ENCODE measurements at regions not wholly inside any gene's neighbourhood (a gene's known extent, or its start where the extent isn't known, plus 50 kb on each side); places are given as distances from the start of the nearest gene placed in this dataset.

- 85% methylated on average over 6 of the region's 6 CpGs for WGBS (ENCODE audit: insufficient coverage)
Observed at GRCh38 chr3:71843071-71843470, 58.1 kb upstream of the PROK2 start.

GRCh38 chr3:71838406-71838805, 53.5 kb upstream of the PROK2 start:
- TF ChIP-seq CTCF (IDR thresholded peaks at IDR 0.05): no peak
- H3K9me3 ChIP-seq (ENCODE audit: control insufficient read depth, insufficient read depth, low read length): no peaks in the 10 kb centered on the region
- no peak overlapping the region for H3K4me3 Mint-ChIP-seq
- peaks cover 9 to 22% of the 10 kb centered on the region in 2 donors for H3K27me3 Mint-ChIP-seq (ENCODE audit: low read depth in 2 of 2)
- H3K4me1 Mint-ChIP-seq: no peaks in the 10 kb centered on the region
- no peaks in the 10 kb centered on the region for H3K4me1 ChIP-seq (ENCODE audit: control insufficient read depth, insufficient read depth, low read length)
- H3K9me3 Mint-ChIP-seq: no peaks in the 10 kb centered on the region
- H3K36me3 Mint-ChIP-seq: no peaks in the 10 kb centered on the region
- DNase-seq: no peak
- H3K4me3 ChIP-seq (ENCODE audit: low read length): no peak overlapping the region
- WGBS (ENCODE audit: insufficient coverage): 100% methylated on average over 1 of the region's 1 CpG
- intact Hi-C loops (cut with micrococcal nuclease): no loop called here
- no peak overlapping the region for H3K27ac ChIP-seq (ENCODE audit: low read length)
- no peak for ATAC-seq
- no peaks in the 10 kb centered on the region for H3K36me3 ChIP-seq (ENCODE audit: control insufficient read depth, insufficient read depth, low read length)
- no peak overlapping the region for H3K27ac Mint-ChIP-seq
- H3K27me3 ChIP-seq (ENCODE audit: control insufficient read depth, insufficient read depth, low read length): no peaks in the 10 kb centered on the region

More at GRCh38 chr3:71843071-71843470, 58.1 kb upstream of the PROK2 start:
- TF ChIP-seq CTCF (IDR thresholded peaks at IDR 0.05): no peak
- Mint-ChIP-seq H3K4me1 (no peaks in the 10 kb centered on the region), H3K27ac (no peak overlapping the region), H3K9me3 (no peaks in the 10 kb centered on the region), H3K27me3 (ENCODE audit: low read depth in 2 of 2) (peaks cover 15 to 27% of the 10 kb centered on the region in 2 donors), H3K4me3 (no peak overlapping the region), H3K36me3 (no peaks in the 10 kb centered on the region)
- DNase-seq (no peak), ATAC-seq (no peak)
- H3K9me3 ChIP-seq (ENCODE audit: control insufficient read depth, insufficient read depth, low read length): no peaks in the 10 kb centered on the region
- no peak overlapping the region for H3K27ac ChIP-seq (ENCODE audit: low read length)
- H3K27me3 ChIP-seq (ENCODE audit: control insufficient read depth, insufficient read depth, low read length): no peaks in the 10 kb centered on the region
- no peaks in the 10 kb centered on the region for H3K36me3 ChIP-seq (ENCODE audit: control insufficient read depth, insufficient read depth, low read length)
- no peaks in the 10 kb centered on the region for H3K4me1 ChIP-seq (ENCODE audit: control insufficient read depth, insufficient read depth, low read length)
- H3K4me3 ChIP-seq (ENCODE audit: low read length): no peak overlapping the region
- intact Hi-C loops (cut with micrococcal nuclease): no loop called here
